Ectodermal cell (in vitro differentiated cells): ENCODE measurements at regions not wholly inside any gene's neighbourhood (a gene's known extent, or its start where the extent isn't known, plus 50 kb on each side); places are given as distances from the start of the nearest gene placed in this dataset.

Experiments
- H3K27ac ChIP-seq: 2 replicates; pipeline ENCODE4 v1.7.0; 2013; ENCODE audit warnings: mild to moderate bottlenecking, low read depth, low read length; ENCODE audit not compliant: insufficient read depth, poor library complexity, severe bottlenecking
- H3K27me3 ChIP-seq: 2 replicates; pipeline ENCODE4 v1.7.0; 2013; ENCODE audit warnings: mild to moderate bottlenecking, low read length; ENCODE audit not compliant: insufficient read depth, control insufficient read depth, poor library complexity, severe bottlenecking
- H3K36me3 ChIP-seq: one replicate; pipeline ENCODE4 v1.7.0; 2013; ENCODE audit warnings: low read length; ENCODE audit not compliant: control insufficient read depth, insufficient read depth
- H3K4me1 ChIP-seq: one replicate; pipeline ENCODE4 v1.7.0; 2013; ENCODE audit warnings: low read length; ENCODE audit not compliant: control insufficient read depth, insufficient read depth
- H3K4me3 ChIP-seq: 2 replicates; pipeline ENCODE4 v1.7.0; 2013; ENCODE audit warnings: low read depth, low read length, control low read depth; ENCODE audit not compliant: insufficient read depth
- H3K9me3 ChIP-seq: 2 replicates; pipeline ENCODE4 v1.7.0; 2013; ENCODE audit warnings: mild to moderate bottlenecking, low read length, moderate library complexity; ENCODE audit not compliant: control insufficient read depth
- WGBS, 2 experiments: methylation state at CpG; one replicate each; pipeline ENCODE4 v1.1.7; 2013; ENCODE audit warnings: missing lambda C conversion rate in 2 of 2; 5-methylcytosine and 5-hydroxymethylcytosine counted together

DNA sequence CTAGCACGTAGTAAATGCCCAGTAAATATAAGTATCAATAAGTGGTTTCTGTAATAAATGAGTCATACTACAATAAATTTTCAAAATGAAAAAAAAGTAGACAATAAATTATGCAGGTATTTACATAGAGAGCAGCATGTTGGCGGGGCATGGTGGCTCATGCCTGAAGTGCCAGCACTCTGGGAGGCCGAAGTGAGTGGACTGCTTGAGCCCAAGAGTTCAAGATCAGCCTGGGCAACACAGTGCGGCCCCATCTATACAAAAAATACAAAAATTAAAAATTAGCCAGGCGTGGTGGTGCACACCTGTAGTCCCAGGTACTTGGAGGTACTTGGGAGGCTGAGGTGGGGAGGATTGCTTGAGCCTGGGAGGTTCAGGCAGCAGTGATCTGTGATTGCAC lies 509.3 kb upstream of the KLF6 start:
- Histone ChIP-seq H3K4me1 (no peaks in the 10 kb centered on the region), H3K9me3 (no peaks in the 10 kb centered on the region), H3K4me3 (no peak overlapping the region), H3K27ac (no peak overlapping the region), H3K36me3 (no peaks in the 10 kb centered on the region), H3K27me3 (no peaks in the 10 kb centered on the region)
- 83 to 87% methylated on average over 5 of the region's 5 CpGs for WGBS, 2 experiments

DNA sequence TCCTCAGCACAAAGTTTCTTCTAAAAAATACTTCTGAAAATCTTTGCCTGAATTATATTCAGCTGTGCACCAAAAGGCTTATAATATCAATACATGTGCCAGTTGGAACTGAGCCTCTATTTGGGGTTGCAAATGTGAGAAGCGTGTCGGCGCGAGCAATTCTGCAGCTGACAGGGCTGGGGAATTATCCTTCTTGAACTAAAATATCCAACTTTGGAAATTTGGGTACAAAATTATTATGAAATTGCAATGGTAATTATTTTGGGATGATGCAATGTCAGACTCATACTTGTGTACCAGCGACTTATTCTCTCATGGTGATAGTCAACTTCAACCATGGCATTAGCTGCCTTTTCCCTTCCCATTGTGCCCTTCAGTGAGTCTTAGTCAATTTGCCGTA lies 507.0 kb upstream of the KLF6 start:
- Histone ChIP-seq H3K36me3 (no peaks in the 10 kb centered on the region), H3K9me3 (no peaks in the 10 kb centered on the region), H3K27me3 (no peaks in the 10 kb centered on the region), H3K4me3 (no peak overlapping the region), H3K4me1 (no peaks in the 10 kb centered on the region), H3K27ac (no peak overlapping the region)
- WGBS, 2 experiments: 78 to 82% methylated on average over 6 of the region's 6 CpGs

DNA sequence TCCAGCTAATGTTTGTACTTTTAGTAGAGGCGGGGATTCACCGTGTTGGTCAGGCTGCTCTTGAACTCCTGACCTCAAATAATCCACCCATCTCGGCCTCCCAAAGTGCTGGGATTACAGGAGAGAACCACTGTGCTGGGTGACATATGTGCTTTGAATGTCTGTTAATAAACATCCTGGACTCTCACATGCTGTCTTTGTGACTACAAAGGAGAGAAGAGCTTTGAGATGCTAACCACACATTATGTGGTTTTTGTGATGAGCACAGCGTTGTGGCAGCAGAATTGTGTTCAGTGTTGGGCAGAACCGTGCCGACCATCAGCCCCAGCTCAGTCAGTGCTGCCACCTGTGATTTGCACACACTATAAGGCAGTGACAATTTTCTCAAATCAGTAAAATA lies 500.1 kb upstream of the KLF6 start:
- WGBS, 2 experiments: 92 to 97% methylated on average over 6 of the region's 6 CpGs

DNA sequence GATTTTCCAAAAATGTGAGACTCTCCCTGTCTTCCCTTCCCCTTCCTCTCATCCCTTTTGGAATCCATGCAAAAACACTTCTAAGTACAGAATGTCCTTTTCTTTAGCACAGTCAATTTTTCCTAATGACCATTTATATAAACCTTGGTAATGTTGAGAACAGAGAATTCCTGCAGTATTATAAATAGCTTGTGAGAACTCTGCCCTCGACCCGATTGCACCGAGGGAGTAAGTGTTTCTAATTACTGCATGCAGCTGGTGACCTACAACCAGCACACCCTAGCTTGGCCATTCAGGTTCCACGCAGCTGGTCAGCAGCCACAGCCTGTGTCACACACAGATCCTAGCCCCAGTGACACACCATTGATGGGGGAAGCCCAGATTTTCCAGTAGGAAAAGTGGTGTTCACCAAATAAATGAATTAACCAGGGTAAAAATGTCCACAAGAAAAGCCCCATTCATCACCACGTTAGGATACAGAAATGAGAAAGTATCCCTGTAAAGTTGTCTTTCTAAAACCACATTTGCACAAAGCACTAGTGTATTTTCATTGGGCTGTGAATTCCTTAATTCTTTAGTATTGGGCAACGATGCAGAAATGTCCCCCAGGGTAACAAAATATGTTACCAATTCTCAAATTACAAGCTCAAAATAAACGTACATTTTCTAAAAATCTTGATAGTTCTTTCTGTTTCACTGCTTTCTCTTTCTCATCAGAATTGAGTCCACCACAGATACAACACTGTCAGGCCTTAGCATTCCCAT lies 499.0 kb upstream of the KLF6 start:
- Histone ChIP-seq H3K9me3 (no peaks in the 10 kb centered on the region), H3K36me3 (no peaks in the 10 kb centered on the region), H3K27me3 (no peaks in the 10 kb centered on the region), H3K27ac (no peak overlapping the region), H3K4me3 (no peak overlapping the region), H3K4me1 (no peaks in the 10 kb centered on the region)
- 87 to 89% methylated on average over 7 of the region's 7 CpGs for WGBS, 2 experiments

More for the DNA sequence above, 500.1 kb upstream of the KLF6 start:
- Histone ChIP-seq H3K4me1 (no peaks in the 10 kb centered on the region), H3K4me3 (no peak overlapping the region), H3K36me3 (no peaks in the 10 kb centered on the region), H3K27me3 (no peaks in the 10 kb centered on the region), H3K27ac (no peak overlapping the region), H3K9me3 (no peaks in the 10 kb centered on the region)

DNA sequence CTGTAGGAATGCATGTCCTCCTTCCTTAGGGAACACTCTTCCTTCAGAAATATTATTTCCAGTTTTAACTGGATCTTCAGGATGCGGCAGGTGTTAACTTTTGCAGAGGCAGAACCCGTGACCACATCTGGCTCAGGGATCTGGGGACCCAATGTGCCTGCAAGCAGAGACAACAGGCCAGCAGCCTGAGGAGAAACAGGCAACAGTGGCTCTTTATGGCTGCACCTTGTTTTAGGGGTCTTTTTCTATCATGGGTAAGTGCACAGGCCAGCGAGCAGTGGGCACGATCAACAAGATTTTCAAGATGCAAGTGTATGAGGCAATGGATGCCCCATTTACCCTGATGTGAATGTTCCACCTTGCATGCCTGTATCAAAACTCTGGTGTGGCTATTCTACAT lies 497.5 kb upstream of the KLF6 start:
- Histone ChIP-seq H3K27me3 (no peaks in the 10 kb centered on the region), H3K9me3 (no peaks in the 10 kb centered on the region), H3K4me3 (no peak overlapping the region), H3K4me1 (no peaks in the 10 kb centered on the region), H3K36me3 (no peaks in the 10 kb centered on the region), H3K27ac (no peak overlapping the region)
- 96 to 98% methylated on average over 4 of the region's 4 CpGs for WGBS, 2 experiments

DNA sequence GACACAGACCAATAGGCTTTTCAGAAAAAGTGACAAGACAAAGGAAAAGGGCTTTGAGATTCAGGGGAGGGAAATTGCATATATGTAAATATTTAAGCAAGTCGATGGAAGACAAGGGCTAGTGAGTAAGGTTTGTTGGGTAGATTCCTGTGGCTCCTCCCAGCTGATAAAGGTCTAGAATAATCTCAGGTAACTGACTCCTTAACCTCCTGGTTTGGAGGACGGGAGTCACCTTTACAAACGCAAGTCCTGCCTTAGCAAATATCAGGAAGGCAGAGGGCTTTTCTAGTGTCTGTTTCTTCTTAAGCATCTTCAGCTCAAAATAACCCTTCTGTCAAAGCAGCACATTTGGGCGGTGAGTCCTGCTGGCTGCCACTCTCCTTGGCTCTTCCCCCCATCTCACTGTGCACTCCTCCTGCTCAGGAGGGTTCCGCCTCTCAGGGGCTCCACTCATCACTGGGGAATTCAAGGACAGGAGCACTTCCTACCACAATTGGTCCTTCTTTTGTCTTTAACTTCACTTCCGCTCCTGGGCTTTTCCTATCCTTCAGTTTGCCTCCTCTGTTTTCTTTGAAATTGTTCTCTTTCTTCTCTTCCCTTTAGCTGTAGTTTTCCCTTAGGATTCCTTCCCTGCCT lies 496.3 kb upstream of the KLF6 start:
- H3K9me3 ChIP-seq: no peaks in the 10 kb centered on the region
- no peak overlapping the region for H3K4me3 ChIP-seq
- no peaks in the 10 kb centered on the region for H3K4me1 ChIP-seq
- WGBS, 2 experiments: 87 to 93% methylated on average over 6 of the region's 6 CpGs
- no peaks in the 10 kb centered on the region for H3K36me3 ChIP-seq
- no peak overlapping the region for H3K27ac ChIP-seq
- H3K27me3 ChIP-seq: no peaks in the 10 kb centered on the region

DNA sequence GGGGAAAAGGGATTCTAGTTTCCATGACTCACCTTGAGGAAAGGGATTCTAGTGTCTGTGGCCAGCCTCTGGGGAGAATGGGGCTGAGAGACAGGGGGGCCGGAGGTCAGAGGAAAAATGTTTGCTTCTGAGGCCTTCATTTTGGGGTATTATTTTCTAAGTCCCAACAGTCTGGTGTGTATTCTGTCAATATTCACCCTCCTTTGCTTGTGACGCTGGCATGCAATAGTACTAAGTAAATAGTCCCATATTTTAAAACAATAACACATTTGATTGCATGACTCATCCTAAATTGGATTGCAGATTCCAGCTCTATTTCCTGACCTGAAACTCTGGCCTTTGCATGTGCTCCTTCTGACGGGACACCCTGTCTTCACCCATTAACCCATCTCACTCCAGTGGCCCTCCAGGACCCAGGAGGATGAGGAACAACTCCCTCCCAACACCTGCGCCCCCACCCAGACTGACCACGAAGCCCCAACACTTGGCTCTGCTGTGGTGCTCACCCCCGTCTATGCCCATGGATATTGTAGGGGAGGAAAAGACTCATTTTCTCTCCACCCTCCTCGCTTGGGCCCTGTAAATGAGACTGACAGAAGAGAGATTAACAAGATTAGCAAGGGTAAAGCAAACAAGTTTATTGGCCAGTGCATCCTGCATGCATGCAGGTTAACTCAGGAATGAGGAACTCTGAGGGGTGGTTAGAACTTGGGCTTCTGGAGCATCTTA lies 495.6 kb upstream of the KLF6 start:
- Histone ChIP-seq H3K9me3 (no peaks in the 10 kb centered on the region), H3K27ac (no peak overlapping the region), H3K4me1 (no peaks in the 10 kb centered on the region), H3K4me3 (no peak overlapping the region), H3K36me3 (no peaks in the 10 kb centered on the region), H3K27me3 (no peaks in the 10 kb centered on the region)
- 86 to 93% methylated on average over 7 of the region's 7 CpGs for WGBS, 2 experiments

DNA sequence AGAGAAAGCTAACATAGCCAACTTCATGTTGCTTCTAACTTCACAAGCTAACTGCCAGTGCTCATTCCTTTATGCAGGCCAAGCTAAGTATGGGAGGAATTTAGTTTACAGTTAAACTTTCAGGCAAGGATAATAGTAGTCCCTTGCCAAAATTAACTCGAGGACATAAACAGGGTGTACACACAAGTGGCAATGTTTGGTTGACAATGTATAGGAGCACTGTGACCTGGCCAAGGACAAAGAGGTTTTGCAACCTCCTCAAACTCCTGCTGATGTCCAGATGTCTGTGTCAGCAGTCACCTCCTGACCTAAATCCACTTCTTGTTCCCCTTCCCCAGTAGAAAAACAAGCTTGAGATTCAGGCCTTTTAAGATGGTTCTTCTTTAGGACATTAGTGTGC lies 494.6 kb upstream of the KLF6 start:
- H3K36me3 ChIP-seq: no peaks in the 10 kb centered on the region
- 85 to 100% methylated on average over 1 of the region's 1 CpG for WGBS, 2 experiments
- no peak overlapping the region for H3K27ac ChIP-seq
- no peaks in the 10 kb centered on the region for H3K27me3 ChIP-seq
- no peaks in the 10 kb centered on the region for H3K9me3 ChIP-seq
- no peak overlapping the region for H3K4me3 ChIP-seq
- H3K4me1 ChIP-seq: no peaks in the 10 kb centered on the region

DNA sequence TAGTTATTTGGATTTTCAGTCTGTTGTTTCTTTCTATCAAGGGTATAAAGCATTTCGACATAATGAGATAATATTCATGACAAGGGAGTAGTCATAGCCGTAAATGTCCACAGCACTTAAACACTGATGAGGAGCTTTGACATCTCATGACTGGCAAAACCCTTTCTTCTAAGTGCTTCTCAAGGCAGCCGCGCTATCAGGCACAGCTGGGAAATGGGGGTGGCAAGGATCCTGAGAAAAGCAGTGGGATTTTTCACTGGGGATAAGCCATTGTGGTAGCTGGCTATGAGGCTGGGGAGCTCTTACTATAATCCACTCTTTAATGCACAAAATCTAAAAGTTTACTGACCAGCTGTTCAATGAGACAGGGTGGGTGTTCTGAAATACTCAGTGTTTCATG lies 493.2 kb upstream of the KLF6 start:
- 96% methylated on average over 4 of the region's 4 CpGs for WGBS, 2 experiments
- H3K27me3 ChIP-seq: no peaks in the 10 kb centered on the region
- H3K36me3 ChIP-seq: no peaks in the 10 kb centered on the region
- no peak overlapping the region for H3K4me3 ChIP-seq
- H3K4me1 ChIP-seq: no peaks in the 10 kb centered on the region
- H3K27ac ChIP-seq: no peak overlapping the region
- no peaks in the 10 kb centered on the region for H3K9me3 ChIP-seq

DNA sequence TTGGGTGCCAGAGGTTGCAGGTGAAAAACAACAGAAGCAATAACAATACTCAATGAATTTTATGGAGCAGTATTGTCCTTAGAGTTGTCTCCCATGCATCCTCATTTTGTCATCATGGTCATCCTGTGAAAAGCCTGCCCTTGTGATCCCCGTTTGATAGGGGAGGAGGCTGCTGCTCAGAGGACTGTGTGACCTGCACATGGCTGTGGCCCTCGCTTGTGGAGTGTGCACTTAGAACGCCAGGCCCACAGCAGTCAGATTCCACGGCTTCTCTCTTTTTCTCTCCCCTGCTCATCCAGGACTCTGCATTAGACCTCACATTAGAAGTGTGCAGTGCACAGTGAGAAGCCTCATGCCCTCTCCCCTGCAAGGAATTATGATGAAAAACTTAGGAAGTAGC lies 491.1 kb upstream of the KLF6 start:
- Histone ChIP-seq H3K27me3 (no peaks in the 10 kb centered on the region), H3K36me3 (no peaks in the 10 kb centered on the region), H3K4me3 (no peak overlapping the region), H3K9me3 (no peaks in the 10 kb centered on the region), H3K4me1 (no peaks in the 10 kb centered on the region), H3K27ac (no peak overlapping the region)
- 95 to 97% methylated on average over 4 of the region's 4 CpGs for WGBS, 2 experiments
